HPDE6-E6E7 (cell line): ENCODE measurements at regions not wholly inside any gene's neighbourhood (a gene's known extent, or its start where the extent isn't known, plus 50 kb on each side); places are given as distances from the start of the nearest gene placed in this dataset.
"Not testable (repeated sequence)": the region's sequence is repeated elsewhere in the genome, so short reads cannot be mapped to it uniquely, and the experiment has no call there.

ENCODE experiments used
- DNase-seq: peaks from one replicate; pipeline ENCODE4 v3.0.0; 2011; ENCODE audit warnings: missing footprints; ENCODE audit errors: extremely low spot score

- DNase-seq, result not testable (repeated sequence)
These were observed 189.9 kb downstream of the TTC6 start for GRCh38 chr14:37785298-37785697.

- DNase-seq, result not testable (repeated sequence)
These were observed 190.7 kb downstream of the TTC6 start for GRCh38 chr14:37786114-37786625.

- no peak for DNase-seq
These were observed 192.6 kb downstream of the TTC6 start for GRCh38 chr14:37787879-37788494.

- DNase-seq, result no peak
These were observed 196.1 kb downstream of the TTC6 start for GRCh38 chr14:37791384-37792036.

- DNase-seq, result no peak
These were observed 196.7 kb downstream of the TTC6 start for GRCh38 chr14:37792124-37792523.

- no peak for DNase-seq
These were observed 201.4 kb downstream of the TTC6 start for GRCh38 chr14:37796703-37797416.

GRCh38 chr14:37797675-37798074 lies 202.2 kb downstream of the TTC6 start:
- DNase-seq, result no peak

- DNase-seq, result no peak
These were observed 212.3 kb downstream of the TTC6 start for GRCh38 chr14:37807722-37808121.

- no peak for DNase-seq
These were observed 214.8 kb downstream of the TTC6 start for GRCh38 chr14:37810094-37810801.

- no peak for DNase-seq
These were observed 218.3 kb downstream of the TTC6 start for GRCh38 chr14:37813732-37814131.

- DNase-seq, result no peak
These were observed 220.7 kb downstream of the TTC6 start for GRCh38 chr14:37816135-37816534.

- DNase-seq, result no peak
These were observed 221.4 kb downstream of the TTC6 start for GRCh38 chr14:37816743-37817295.

GRCh38 chr14:37819155-37820015 lies 224.0 kb downstream of the TTC6 start:
- DNase-seq, result no peak

- not testable (repeated sequence) for DNase-seq
These were observed 225.4 kb downstream of the TTC6 start for GRCh38 chr14:37820810-37821209.

GRCh38 chr14:37824939-37825712 lies 229.7 kb downstream of the TTC6 start:
- DNase-seq, result no peak

GRCh38 chr14:37826869-37827268 lies 231.4 kb downstream of the TTC6 start:
- no peak for DNase-seq

GRCh38 chr14:37830271-37830670 lies 234.8 kb downstream of the TTC6 start:
- DNase-seq, result no peak

GRCh38 chr14:37834275-37834674 lies 238.8 kb downstream of the TTC6 start:
- DNase-seq, result no peak

GRCh38 chr14:37838778-37839177 lies 243.3 kb downstream of the TTC6 start:
- not testable (repeated sequence) for DNase-seq

GRCh38 chr14:37841039-37841438 lies 245.6 kb downstream of the TTC6 start:
- not testable (repeated sequence) for DNase-seq
